ENCODE measurements at regions not wholly inside any gene's neighbourhood (a gene's known extent, or its start where the extent isn't known, plus 50 kb on each side); places are given as distances from the start of the nearest gene placed in this dataset.

DNA sequence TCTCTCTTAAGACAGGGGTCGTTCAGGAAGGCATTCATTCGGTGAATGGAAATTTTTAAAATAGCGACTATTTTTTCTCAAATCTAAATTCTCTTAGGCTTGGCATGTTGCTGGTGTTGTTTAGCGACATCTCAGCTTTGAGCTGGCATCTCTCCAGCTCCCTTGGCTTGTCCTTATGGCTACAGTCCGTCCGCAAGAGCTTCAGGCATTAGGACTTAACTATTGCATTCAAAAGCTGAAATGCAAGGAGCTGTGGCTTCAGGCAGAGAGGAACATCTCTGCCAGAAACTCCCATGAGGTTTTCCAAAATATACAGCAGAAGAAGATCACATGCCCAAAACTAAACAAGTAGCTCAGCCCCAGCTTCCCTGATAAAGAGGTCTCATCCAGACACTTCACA is 578.5 kb downstream of the EFNB2 start:
- no peak overlapping the region for H3K27ac ChIP-seq (ENCODE audit: low read depth, low read length)
- no peaks in the 10 kb centered on the region for H3K27me3 ChIP-seq (ENCODE audit: control insufficient read depth, low read length)
- no peak for TF ChIP-seq EZH2phosphoT487 (IDR thresholded peaks at IDR 0.05; ENCODE audit: borderline replicate concordance, low read length)
- TF ChIP-seq, protein P1, sequence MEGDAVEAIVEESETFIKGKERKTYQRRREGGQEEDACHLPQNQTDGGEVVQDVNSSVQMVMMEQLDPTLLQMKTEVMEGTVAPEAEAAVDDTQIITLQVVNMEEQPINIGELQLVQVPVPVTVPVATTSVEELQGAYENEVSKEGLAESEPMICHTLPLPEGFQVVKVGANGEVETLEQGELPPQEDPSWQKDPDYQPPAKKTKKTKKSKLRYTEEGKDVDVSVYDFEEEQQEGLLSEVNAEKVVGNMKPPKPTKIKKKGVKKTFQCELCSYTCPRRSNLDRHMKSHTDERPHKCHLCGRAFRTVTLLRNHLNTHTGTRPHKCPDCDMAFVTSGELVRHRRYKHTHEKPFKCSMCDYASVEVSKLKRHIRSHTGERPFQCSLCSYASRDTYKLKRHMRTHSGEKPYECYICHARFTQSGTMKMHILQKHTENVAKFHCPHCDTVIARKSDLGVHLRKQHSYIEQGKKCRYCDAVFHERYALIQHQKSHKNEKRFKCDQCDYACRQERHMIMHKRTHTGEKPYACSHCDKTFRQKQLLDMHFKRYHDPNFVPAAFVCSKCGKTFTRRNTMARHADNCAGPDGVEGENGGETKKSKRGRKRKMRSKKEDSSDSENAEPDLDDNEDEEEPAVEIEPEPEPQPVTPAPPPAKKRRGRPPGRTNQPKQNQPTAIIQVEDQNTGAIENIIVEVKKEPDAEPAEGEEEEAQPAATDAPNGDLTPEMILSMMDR (IDR thresholded peaks at IDR 0.05; ENCODE audit: low read depth, low read length, poor library complexity, severe bottlenecking) = no peak
- H3K9me3 ChIP-seq (ENCODE audit: control insufficient read depth, insufficient read depth, low read length) = no peaks in the 10 kb centered on the region
- no peak overlapping the region for H3K4me2 ChIP-seq (ENCODE audit: low read length)
- H3K4me3 ChIP-seq (ENCODE audit: low read length) = no peak overlapping the region
- no peaks in the 10 kb centered on the region for H3K79me2 ChIP-seq (ENCODE audit: control insufficient read depth, low read length)
- no peaks in the 10 kb centered on the region for H3K9me2 ChIP-seq (replicated peaks; ENCODE audit: control insufficient read depth, low read length)
- H3F3A ChIP-seq (ENCODE audit: control insufficient read depth, insufficient read depth) = no peaks in the 10 kb centered on the region
- no peaks in the 10 kb centered on the region for H3K36me3 ChIP-seq (ENCODE audit: control insufficient read depth, low read length)
- no peaks in the 10 kb centered on the region for H4K20me1 ChIP-seq (ENCODE audit: control insufficient read depth, insufficient read depth, low read depth, low read length)
- H3K4me1 ChIP-seq (ENCODE audit: control insufficient read depth, low read length) = no peaks in the 10 kb centered on the region

DNA sequence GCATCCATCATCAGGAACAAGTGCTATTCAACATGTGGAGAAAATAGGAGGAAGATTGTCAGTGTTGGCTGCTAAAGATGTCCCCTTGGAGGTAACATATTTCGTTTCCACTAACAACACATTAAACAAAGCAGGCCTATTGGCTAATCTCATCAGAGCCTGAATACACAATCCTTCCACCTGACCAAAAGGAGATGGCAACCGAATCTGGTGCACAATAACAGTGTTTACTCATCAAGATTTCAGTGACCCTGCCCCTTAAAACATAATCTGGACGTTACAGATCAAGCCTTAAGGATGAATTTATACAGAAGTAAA is 582.5 kb downstream of the EFNB2 start:
- TF ChIP-seq, protein P1 (IDR thresholded peaks at IDR 0.05; ENCODE audit: low read depth, low read length, poor library complexity, severe bottlenecking) = no peak
- no peak for TF ChIP-seq EZH2phosphoT487 (IDR thresholded peaks at IDR 0.05; ENCODE audit: borderline replicate concordance, low read length)
- Histone ChIP-seq H3K79me2 (ENCODE audit: control insufficient read depth, low read length) (no peaks in the 10 kb centered on the region), H3K4me1 (ENCODE audit: control insufficient read depth, low read length) (no peaks in the 10 kb centered on the region)

DNA sequence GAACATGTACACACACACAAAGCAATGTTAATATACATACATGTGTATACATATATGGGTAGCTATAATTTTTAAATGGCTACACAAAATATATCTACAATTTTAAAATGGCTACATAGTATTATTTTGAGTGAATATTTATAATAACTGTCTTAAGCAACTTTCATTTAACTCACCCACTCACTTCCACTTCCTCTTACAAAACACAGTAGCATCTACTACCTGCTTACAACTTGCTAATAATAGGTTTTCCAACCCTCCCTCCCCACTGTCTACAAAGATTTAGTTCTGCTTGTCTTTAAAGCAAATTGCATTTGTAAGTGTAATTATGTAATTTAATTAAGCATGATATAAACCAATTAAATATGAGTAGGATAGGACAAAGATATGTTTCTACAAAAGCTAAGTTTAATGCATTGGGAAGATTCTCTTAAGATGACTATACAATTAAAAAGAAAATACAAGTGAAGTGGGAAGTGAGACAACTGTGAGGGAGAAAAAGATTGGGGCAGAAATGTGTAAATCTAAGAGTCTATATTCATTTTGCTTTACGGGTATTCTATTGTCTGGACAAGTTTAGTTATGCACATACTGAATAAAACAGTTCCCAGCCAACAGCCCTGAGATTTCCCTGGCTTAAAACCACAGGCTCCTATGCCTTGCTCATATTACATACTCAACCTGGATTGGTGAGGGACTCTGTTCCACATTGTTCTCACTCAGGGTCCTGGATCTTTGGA is 583.1 kb downstream of the EFNB2 start:
- Histone ChIP-seq H3K4me1 (ENCODE audit: control insufficient read depth, low read length) (no peaks in the 10 kb centered on the region), H3K79me2 (ENCODE audit: control insufficient read depth, low read length) (no peaks in the 10 kb centered on the region), H3F3A (ENCODE audit: control insufficient read depth, insufficient read depth) (no peaks in the 10 kb centered on the region), H4K20me1 (ENCODE audit: control insufficient read depth, insufficient read depth, low read depth, low read length) (no peaks in the 10 kb centered on the region), H3K36me3 (ENCODE audit: control insufficient read depth, low read length) (no peaks in the 10 kb centered on the region), H3K9me3 (ENCODE audit: control insufficient read depth, insufficient read depth, low read length) (no peaks in the 10 kb centered on the region), H3K9me2 (replicated peaks; ENCODE audit: control insufficient read depth, low read length) (no peaks in the 10 kb centered on the region), H3K27ac (ENCODE audit: low read depth, low read length) (no peak overlapping the region), H3K27me3 (ENCODE audit: control insufficient read depth, low read length) (no peaks in the 10 kb centered on the region), H3K4me2 (ENCODE audit: low read length) (no peak overlapping the region), H3K4me3 (ENCODE audit: low read length) (no peak overlapping the region)
- TF ChIP-seq, protein P1 (IDR thresholded peaks at IDR 0.05; ENCODE audit: low read depth, low read length, poor library complexity, severe bottlenecking) = no peak
- no peak for TF ChIP-seq EZH2phosphoT487 (IDR thresholded peaks at IDR 0.05; ENCODE audit: borderline replicate concordance, low read length)

More for the DNA sequence above, 582.5 kb downstream of the EFNB2 start:
- Histone ChIP-seq H3K27me3 (ENCODE audit: control insufficient read depth, low read length) (no peaks in the 10 kb centered on the region), H3K9me3 (ENCODE audit: control insufficient read depth, insufficient read depth, low read length) (no peaks in the 10 kb centered on the region), H3K4me3 (ENCODE audit: low read length) (no peak overlapping the region), H3K27ac (ENCODE audit: low read depth, low read length) (no peak overlapping the region), H3F3A (ENCODE audit: control insufficient read depth, insufficient read depth) (no peaks in the 10 kb centered on the region), H4K20me1 (ENCODE audit: control insufficient read depth, insufficient read depth, low read depth, low read length) (no peaks in the 10 kb centered on the region), H3K36me3 (ENCODE audit: control insufficient read depth, low read length) (no peaks in the 10 kb centered on the region), H3K9me2 (replicated peaks; ENCODE audit: control insufficient read depth, low read length) (no peaks in the 10 kb centered on the region), H3K4me2 (ENCODE audit: low read length) (no peak overlapping the region)
